ENCODE measurements at regions not wholly inside any gene's neighbourhood (a gene's known extent, or its start where the extent isn't known, plus 50 kb on each side); places are given as distances from the start of the nearest gene placed in this dataset.

DNA sequence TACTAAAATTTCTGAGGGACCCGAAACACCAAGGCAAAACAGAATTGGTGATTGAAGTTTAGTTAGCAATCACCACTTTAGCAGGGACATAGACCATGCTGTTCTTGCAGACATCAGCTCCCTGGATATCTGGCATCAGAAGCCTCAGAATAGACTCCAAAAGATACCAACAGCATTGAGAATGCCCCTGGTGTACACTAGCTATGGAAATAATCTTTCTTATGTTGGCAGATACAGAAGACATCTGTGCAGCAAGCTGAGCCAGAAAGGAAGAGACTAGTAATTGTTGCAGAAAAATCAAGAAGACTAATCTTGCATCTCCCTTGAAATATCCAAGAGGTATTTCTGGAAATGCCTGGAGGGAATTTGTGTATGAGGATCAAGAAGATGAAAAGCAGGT is 521.6 kb downstream of the TRHDE start:
- no peak for TF ChIP-seq JUN (IDR thresholded peaks at IDR 0.05; ENCODE audit: low read depth, low read length)
- no peak for TF ChIP-seq EZH2 (IDR thresholded peaks at IDR 0.05; ENCODE audit: low read depth, low read length, severe bottlenecking)
- TF ChIP-seq RXRA (IDR thresholded peaks at IDR 0.05; ENCODE audit: insufficient read depth, low read depth, low read length), result no peak
- TF ChIP-seq, protein P1, sequence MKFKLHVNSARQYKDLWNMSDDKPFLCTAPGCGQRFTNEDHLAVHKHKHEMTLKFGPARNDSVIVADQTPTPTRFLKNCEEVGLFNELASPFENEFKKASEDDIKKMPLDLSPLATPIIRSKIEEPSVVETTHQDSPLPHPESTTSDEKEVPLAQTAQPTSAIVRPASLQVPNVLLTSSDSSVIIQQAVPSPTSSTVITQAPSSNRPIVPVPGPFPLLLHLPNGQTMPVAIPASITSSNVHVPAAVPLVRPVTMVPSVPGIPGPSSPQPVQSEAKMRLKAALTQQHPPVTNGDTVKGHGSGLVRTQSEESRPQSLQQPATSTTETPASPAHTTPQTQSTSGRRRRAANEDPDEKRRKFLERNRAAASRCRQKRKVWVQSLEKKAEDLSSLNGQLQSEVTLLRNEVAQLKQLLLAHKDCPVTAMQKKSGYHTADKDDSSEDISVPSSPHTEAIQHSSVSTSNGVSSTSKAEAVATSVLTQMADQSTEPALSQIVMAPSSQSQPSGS (IDR thresholded peaks at IDR 0.05; ENCODE audit: low read length), result no peak
- TF ChIP-seq RAD21 (IDR thresholded peaks at IDR 0.05 in 1 of 2, conservative IDR thresholded peaks at IDR 0.05 in 1 of 2; ENCODE audit: low read depth in 2 of 2, low read length in 2 of 2), result no peak
- no peak for TF ChIP-seq EP300 (IDR thresholded peaks at IDR 0.05; ENCODE audit: borderline replicate concordance in 1 of 2, low read depth in 2 of 2, low read length in 2 of 2)
- TF ChIP-seq FOSL1 (IDR thresholded peaks at IDR 0.05; ENCODE audit: insufficient read depth, low read depth, low read length), result no peak
- TF ChIP-seq RFX5 (IDR thresholded peaks at IDR 0.05; ENCODE audit: borderline replicate concordance, low read depth, low read length), result no peak
- no peak for TF ChIP-seq POLR2A (IDR thresholded peaks at IDR 0.05; ENCODE audit: control extremely low read depth in 1 of 2, low read depth in 2 of 2, low read length in 2 of 2)
- TF ChIP-seq, protein P2, sequence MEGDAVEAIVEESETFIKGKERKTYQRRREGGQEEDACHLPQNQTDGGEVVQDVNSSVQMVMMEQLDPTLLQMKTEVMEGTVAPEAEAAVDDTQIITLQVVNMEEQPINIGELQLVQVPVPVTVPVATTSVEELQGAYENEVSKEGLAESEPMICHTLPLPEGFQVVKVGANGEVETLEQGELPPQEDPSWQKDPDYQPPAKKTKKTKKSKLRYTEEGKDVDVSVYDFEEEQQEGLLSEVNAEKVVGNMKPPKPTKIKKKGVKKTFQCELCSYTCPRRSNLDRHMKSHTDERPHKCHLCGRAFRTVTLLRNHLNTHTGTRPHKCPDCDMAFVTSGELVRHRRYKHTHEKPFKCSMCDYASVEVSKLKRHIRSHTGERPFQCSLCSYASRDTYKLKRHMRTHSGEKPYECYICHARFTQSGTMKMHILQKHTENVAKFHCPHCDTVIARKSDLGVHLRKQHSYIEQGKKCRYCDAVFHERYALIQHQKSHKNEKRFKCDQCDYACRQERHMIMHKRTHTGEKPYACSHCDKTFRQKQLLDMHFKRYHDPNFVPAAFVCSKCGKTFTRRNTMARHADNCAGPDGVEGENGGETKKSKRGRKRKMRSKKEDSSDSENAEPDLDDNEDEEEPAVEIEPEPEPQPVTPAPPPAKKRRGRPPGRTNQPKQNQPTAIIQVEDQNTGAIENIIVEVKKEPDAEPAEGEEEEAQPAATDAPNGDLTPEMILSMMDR (IDR thresholded peaks at IDR 0.05; ENCODE audit: control extremely low read depth in 1 of 3, insufficient read depth in 1 of 3, low read depth in 1 of 3, low read length in 3 of 3), result no peak
- no peak for TF ChIP-seq CHD1 (IDR thresholded peaks at IDR 0.05; ENCODE audit: low read depth, low read length)

All from H1 (cell line).